ENCODE measurements at regions not wholly inside any gene's neighbourhood (a gene's known extent, or its start where the extent isn't known, plus 50 kb on each side); places are given as distances from the start of the nearest gene placed in this dataset.

DNA sequence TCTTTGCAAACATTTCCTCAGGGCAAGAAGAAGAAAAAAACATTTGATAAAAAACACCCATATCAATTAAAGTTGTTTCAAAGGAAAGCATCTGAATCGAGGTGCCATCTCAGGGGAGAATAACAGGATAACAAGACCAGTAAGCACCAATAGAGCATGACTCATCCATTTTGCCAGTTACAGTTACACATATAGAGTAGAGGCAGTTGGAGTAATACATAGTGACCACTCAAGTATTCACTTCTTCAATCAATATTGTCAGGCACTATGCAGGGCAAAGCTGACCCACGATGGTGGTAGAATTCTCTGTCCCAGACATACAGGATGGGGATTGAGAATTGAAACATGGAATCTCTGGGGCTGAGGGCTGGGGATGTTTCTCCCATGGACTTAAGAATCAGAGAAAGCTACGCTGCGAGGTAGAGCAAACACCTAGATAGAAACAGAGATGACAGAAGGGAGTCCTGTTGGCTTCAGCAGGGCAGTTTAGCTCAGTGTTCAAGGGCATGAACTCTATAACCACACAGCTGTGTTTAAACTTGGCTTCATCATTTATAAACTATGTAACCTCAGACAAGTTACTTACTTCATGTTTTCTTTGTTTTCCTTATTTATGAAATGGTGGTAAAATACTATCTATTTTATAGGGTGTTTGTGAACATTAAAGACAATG, 186.4 kb upstream of the NANOGP8 start:
- no peak for TF ChIP-seq CTCF (IDR thresholded peaks at IDR 0.05)
- no peak for TF ChIP-seq POLR2A (IDR thresholded peaks at IDR 0.05)

Measured in thyroid gland (tissue), 4 donors.